ENCODE measurements at regions not wholly inside any gene's neighbourhood (a gene's known extent, or its start where the extent isn't known, plus 50 kb on each side); places are given as distances from the start of the nearest gene placed in this dataset.

GRCh38 chr4:160319221-160319867 lies 1216.5 kb downstream of the RAPGEF2 start:
- TF ChIP-seq TCF12 (IDR thresholded peaks at IDR 0.05; ENCODE audit: low read depth, low read length) (no peak), YY1 (IDR thresholded peaks at IDR 0.05; ENCODE audit: low read depth, low read length) (no peak), POLR2AphosphoS5 (IDR thresholded peaks at IDR 0.05; ENCODE audit: low read depth, low read length) (no peak), CTCF (IDR thresholded peaks at IDR 0.05; ENCODE audit: control extremely low read depth in 1 of 3, insufficient read depth in 1 of 3, low read depth in 1 of 3, low read length in 3 of 3) (no peak), POLR2A (IDR thresholded peaks at IDR 0.05; ENCODE audit: control extremely low read depth in 1 of 2, low read depth in 2 of 2, low read length in 2 of 2) (no peak)

Measured in H1 (cell line).